ENCODE measurements at regions not wholly inside any gene's neighbourhood (a gene's known extent, or its start where the extent isn't known, plus 50 kb on each side); places are given as distances from the start of the nearest gene placed in this dataset.

DNA sequence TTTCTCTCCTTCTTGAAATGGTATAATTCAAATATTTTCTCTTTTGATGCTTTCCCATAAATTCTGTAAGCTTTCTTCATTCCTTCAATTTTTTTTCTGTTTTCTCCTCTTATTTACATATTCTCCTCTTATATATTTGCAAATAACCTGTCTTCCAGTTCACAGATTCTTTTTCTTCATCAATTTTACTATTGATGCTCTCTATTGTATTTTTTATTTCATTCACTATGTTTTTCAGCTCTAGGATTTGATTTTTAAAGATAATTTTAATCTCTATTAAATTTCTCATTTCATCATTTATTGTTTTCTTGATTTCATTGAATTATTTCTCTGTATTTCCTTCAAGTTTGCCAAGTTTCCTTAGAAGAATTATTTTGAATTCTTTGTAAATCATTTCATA lies 54.0 kb upstream of the PRPS1L1 start:
- DNase-seq (ENCODE audit: low spot score): no peak

DNA sequence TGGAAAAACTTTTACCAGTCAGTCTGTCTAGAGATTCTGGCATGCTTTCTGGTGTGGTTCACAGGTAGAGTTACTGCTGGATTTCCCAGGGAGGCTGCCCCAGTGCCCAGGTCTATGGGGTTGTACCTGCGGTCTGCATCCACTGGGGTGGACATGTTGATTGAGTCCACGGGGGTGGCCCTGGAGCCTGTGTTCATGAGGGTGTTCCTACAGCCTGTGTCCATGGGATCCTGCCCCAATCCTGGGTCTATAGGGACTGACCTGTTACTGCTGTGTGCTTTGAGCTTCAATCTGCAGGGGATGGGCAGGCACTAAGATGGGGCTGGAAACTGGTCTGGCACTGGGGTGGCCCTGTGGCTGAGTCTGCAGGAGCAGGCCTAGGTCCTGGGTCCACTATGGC lies 54.5 kb upstream of the PRPS1L1 start:
- no peak for DNase-seq (ENCODE audit: low spot score)

DNA sequence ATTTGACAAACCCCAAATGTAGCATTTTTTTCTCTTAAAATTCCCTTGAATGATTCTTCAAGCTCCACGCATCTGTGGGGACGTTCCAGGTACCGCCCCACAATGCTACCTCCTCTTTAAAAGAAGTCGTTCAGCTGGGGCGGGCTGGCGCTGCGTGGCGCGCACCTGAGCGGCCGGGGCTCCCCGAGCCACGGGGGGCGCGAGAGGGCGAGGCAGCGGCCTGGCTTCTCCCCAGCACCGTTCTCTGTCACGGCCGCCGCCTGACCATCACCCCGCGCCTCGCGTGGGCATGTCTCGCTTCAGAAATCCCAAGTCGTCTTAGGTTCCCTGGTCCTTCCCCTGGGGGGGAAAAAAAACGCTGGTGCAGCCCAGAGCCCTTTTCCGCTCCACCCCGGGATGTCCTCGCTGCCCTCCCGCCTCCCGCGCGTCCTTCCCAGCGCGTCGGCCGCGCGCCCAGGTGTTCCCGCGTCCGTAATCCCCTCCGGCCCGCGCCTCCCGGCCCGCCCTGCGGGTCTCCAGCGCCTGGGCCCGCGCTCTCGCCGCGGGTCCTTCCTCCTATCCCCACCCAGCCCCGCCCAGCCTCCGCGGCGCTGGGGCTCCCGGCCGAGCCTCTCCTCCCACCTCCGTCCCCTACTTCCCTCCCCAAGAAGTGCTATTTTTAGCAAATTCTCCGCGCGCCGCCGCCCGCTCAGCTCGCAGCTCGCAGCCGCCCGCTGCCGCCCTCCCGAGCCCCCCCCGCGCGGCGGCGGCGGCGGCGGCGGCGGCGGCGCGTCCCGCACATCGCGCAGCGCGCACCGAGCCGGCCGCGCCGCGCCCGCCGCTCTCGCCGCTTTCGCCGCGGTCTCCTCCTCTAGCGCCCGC lies 58.7 kb upstream of the PRPS1L1 start:
- DNase-seq (ENCODE audit: low spot score): no peak

DNA sequence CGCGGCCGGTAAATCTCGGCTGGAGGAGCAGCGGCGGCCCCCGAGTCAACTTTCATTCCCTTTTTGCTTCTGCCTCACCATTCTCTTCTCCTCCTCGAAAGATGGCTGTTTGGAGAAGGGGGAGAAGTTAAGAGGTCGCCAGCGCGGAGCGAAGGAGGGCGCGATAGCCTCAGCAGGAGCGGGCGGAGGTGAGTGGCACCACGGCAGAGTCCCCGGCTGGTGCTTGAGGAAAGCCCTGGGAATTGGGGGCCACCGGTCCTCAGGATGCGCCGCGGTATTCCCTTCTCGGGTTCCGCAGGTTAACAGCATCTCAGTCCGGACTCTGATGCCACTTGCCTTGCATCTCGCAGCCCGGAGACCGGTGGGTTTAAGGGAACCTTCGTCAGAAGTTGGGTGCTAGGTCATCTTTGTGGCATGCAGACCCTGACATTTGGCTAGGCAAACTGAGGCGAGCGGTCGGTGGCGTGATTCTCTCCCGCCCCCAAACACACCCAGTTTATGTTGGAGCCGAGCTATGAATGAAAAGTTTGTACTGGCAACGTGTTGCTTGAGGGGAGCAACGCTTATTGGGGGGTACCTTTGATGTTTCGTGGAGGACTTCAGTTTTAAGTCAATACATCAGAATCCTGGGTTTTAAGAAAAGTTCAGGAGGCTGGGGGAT lies 59.5 kb upstream of the PRPS1L1 start:
- peak; percentile 4 for DNase-seq (ENCODE audit: low spot score)

DNA sequence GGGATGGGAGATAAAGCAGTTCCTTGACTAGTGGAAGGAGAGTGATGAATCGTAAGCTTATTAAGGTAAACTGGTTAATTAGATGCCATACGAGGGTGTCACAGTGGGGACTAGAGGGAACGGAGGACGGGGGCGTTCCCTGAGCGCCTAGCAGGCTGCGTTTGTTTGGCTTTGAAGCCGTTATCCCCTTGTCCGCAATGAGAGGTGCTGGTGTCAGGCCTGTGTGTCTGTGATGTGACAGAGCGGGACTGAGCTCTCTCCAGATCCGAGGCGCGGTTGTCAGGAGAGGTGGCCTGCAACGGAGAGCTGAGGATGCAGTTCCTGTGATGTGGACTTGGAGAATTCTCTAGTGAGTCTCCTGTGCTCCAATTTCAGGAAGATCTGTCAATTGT lies 60.0 kb upstream of the PRPS1L1 start:
- DNase-seq (ENCODE audit: low spot score): peak; percentile 4

DNA sequence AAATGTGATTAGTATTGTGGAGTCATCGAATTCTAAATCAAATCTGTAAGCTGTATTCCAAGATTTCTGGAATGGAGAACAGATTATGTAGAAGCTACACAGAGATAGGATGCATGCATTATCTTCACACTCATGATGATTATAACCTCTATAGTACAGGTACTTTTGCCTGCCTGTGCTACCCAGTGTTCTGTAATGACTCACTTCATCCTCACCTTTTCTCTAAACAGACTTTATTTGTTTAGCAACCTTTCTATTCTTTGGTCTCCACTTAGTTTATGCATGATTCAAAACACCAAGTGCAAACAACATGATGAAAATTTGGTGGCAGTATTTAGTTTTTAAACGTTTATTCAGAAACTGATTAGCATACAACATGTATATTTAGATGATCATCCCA lies 68.4 kb upstream of the PRPS1L1 start:
- DNase-seq (ENCODE audit: low spot score): no peak

DNA sequence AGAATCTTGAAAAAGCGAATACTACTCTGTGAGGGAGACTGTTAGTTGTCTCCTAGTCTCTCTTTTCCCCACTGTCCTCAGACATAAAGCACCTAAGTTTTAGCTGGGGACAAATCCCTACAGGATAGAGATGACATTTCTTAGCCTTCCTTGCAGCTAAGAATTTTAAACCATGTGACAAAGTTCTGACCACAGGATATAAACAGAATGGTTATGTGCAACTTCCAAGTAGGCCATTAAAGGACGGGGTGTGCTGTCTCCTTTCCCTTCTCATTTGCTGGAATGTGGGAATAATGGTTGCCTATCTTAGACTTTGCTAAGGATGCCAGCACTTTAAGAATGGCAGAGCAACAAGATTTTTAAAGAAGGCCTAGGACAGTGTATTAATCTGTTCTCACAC lies 74.9 kb upstream of the PRPS1L1 start:
- DNase-seq (ENCODE audit: low spot score): no peak

DNA sequence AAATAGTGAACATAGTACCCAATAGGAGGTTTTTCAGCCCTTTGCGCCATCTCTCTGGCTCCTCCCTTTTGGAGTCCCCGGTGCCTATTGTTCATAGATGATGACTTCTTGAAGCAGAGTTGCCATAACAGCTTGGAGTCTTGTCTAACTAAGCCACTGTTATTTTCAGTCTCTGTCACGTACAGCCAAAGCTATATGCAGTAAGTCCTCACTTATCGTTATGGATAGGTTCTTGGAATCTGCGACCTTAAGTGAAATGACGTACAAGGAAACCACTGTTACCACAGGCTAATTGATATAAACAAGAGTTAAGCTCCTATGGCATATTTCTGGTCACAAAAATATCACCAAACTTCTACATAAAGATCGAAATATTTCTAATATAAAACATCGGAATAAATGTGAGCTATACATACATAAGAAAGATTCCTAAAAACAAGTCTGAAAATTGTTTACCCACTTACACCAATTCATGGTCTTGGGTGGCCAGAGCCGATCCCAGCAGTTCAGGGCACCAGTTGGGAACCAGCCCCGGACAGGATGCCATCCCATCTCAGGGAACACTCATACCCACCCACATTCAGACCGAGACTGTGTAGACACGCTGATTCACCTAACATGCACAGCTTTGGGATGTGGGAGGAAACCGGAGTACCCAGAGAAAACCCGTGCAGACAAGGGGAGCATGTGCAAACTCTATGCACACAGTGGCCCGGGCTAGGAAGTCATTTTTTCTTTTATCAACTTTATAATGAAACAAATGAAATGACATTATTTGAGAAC lies 76.0 kb upstream of the PRPS1L1 start:
- no peak for DNase-seq (ENCODE audit: low spot score)

DNA sequence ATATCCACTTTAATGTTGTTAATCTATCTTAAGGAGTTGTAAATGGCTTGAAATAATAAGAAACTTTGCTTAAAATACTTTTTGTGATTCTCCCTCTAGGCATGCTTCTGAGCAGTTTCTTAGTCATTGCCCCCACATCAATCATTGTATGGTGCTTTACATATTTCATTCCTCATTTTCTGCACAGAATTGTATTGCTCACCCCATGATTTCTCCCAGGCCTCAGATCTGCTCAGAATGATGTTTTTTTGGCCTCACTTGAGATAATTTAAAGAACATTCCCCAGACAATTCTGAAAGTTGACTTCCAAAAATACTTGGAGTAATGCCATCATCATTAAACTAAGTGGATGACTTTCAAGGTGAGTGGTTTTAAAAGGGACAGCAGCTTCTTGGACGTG lies 82.1 kb upstream of the PRPS1L1 start:
- no peak for DNase-seq (ENCODE audit: low spot score)

DNA sequence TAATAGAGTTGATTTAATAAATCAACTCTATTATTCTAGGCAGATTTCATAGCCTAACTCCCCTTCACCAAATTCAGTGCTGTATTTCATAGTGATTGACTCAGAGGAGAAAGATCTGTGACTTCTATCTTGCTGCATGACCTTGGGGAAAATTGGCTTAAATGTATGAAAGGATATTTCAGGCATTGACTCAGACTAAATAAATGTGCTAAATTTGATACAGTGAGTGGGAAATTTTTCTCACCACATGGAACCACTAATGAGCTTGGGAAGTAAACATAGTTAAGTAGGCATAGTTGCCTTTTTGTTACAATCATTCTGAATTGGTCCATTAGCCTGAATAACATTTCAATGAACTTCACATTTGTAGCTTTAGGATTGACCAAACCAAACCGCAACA lies 89.0 kb upstream of the PRPS1L1 start:
- DNase-seq (ENCODE audit: low spot score): no peak

DNA sequence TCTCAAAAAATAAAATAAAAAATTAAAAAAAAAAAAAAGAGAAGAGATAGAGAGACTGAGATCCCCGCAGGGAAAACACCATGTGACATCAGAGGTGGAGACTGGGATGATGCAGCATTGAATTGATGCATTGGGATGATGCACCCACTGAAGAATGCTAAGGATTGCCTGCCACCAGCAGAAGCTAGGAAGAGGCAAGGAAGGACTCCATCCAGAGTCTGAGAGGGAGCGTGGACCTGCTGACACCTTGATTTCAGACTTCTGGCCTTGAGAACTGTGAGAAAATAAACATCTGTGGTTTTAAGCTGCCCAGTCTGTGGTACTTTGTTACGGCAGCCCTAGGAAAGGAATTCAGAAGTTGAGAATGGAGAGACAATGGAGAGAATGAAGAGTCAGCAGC lies 89.8 kb upstream of the PRPS1L1 start:
- no peak for DNase-seq (ENCODE audit: low spot score)

DNA sequence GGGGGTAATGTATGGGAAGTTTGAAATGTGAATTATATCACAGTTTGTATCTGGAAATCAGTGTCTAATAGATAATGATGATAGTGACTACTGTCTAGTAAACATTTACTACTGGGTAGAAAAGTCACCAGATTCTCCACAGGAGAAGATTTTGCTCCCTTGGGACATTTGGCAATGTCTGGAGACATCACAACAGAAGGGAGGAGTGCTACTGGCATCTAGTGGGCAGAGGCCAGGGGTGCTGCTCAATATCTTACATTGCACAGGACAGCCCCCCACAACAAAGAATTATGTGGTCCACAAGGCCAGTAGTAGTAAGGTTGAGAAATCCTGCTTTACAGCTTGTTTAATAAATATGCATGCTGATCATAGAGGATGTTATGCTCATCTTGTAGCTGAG lies 92.3 kb upstream of the PRPS1L1 start:
- DNase-seq (ENCODE audit: low spot score): no peak

DNA sequence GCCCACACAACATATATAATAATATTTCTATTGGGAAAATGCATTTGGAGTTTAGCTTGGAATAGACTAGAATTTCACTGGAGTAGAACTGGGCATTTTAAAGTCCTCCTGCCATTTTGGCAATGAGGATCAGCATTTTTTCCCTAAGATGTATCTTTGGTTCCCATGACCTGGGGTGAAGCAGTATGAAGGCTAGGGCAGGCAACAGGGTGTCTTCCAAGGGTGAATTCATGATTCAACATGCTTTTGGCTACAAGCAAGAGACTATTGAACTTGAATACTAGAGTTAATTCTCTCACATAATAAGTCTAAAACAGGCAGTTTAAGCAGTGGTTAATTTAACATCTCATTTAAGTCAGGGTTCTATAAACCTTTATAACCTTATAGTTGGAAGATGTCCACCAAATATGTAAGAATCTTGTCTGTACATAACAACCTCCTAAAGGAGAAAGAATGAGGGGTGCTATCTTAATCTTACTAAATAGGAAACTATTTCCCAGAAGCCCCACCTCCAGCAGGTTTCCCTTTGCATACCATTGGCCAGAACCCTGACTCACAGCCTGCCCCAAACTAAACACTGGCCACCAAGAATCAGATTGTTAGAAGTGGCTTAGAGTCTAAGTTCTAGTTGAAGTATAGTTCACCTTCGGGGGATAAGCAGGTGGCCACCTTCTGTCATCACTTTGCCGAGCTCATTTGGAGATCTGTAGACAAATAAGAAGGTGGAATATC lies 96.0 kb upstream of the PRPS1L1 start:
- no peak for DNase-seq (ENCODE audit: low spot score)

DNA sequence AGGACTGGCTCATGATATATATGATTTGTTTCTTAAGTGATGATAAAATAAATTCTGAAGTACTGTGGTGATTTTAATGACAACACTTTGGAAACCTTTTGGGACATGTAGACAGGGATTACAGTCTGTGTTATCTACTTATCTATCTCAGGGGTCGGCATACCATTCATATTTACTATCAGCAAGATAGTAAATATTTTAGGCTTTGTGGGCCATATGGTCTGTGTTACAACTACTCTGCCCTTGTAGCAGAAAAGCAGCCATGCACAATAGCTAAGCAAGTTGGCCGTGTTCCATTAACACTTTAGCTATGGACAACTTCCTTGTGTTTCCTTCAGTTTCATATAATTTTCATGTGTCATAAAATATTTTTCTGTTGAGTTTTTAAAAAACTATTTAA lies 97.8 kb upstream of the PRPS1L1 start:
- DNase-seq (ENCODE audit: low spot score): no peak

DNA sequence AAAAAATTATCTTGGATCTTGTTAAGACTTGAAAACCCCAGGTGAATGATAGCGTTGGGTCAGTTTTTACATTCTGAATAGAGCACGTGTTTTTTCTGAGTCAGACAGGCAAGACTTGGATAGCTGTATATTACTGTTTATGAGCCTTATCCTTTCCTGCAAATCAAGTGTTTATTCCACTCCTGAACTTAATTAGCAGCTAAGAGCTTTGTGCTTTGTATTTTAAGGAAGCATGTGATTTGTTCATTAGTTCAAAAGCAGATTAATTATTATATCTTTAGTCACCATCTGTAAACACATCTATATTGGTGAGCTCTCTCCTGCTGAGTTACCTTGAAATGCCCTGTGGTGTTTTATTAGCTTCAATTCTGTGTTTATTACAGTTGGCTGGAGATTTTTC lies 98.6 kb upstream of the PRPS1L1 start:
- no peak for DNase-seq (ENCODE audit: low spot score)

DNA sequence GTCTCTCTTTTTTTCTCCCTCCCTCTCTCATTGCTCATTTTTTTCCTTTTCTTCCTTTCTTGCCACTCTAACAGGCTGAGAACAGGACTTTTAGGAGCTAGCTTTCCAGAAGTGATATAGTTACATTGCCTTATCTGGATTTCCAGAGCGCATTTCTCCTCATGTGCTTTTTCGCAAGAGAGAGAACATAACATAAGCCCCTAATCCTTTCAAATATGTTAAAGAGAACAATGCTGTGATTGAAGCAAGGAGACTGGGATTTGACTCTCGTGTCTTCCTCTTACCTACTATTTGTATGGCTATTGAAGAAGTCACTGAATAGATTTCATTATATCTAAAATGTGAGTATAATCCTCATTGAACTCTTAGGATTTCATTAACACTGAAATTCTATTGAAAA lies 101.2 kb upstream of the PRPS1L1 start:
- DNase-seq (ENCODE audit: low spot score): no peak

DNA sequence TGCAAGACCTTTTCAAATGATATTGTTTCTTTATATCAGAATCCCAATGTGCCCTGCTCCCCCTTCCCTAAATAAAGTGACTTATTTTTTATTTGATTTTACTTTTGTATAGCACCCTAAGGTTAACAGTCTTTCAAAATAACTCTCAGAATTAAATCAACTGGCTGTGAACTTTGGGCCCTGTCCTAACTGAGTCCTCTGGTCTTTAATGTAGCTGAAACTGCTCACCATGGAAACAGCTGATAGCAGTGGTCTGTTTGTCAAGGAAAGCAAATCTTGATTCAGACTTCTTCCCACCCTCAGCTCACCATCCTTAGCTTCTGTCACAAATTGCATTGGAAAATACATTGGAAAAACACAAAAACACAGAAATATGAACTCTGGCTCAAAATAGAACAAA lies 105.2 kb upstream of the PRPS1L1 start:
- DNase-seq (ENCODE audit: low spot score): no peak

DNA sequence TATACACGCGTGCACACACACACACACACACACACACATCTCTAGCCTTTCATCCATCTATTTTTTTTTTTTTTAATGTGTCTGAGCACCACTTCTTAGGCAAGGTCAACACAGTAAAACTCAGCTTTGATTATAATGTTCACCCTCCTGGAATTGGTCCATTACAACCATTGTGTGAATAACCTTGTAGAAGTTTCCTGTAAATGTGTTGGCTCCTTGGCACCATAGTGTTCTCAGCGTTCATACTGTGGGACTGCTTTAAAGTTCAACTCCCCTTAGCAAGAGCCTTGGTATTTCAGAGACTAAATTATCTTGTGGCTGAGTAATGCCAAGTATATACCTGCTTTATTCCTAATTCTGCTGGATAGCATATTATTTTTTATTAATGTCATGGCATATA lies 106.3 kb upstream of the PRPS1L1 start:
- no peak for DNase-seq (ENCODE audit: low spot score)

DNA sequence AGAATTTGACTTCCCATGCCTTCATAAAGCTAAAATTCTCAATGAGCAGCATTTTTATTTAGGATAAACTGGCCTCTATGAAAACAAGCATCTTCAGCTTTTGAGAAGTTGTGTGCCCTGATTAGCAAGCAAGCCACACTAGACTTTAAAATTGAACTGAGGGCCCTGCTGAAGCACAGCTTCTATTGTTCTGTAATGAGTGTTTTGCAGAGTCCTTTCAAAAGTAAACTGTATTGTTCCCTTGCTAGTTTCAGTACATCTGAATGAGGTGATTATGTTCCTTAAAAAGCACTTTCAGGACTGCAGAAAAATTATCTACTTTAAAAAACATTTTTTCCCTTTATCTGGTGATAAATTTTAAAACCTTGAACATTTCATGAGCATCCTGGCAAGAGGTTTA lies 113.3 kb upstream of the PRPS1L1 start:
- no peak for DNase-seq (ENCODE audit: low spot score)

DNA sequence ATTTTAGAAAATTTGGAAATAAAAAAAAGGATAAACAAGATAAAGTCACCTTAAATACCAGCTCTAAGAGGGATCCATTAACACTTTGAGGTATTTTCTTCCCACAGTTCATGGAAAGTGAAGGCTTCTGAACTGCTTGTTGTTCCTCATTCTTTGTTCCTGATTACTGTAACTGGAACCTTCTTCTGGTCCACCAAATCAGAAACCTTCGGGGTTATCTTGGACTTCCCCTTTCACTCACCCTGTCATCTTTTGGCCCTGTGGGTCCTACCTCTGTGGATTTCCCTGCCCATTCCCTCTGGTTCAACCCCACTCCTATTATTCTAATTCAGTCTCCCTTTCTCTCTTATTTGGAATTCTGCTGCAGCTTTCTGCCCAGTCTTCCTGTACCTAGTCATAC lies 116.5 kb upstream of the PRPS1L1 start:
- peak; percentile 72 for DNase-seq (ENCODE audit: low spot score)

DNA sequence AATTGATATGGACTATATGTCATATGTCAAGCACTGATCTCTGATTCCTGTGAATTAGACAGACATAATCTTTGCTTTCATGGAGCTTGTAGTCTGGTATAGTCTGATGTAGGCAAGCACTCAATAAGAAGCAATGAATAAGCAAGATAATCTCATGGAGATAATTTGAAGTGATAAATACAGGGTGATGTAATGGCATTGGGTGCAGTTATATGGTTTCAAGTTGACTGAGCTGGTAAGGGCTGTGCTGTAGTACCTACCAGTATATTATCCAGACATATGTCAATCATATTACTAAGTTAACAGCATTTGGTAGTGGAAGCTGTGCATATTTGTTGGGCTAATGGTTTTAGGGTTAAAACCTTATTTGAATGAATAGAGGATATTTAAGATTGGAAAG lies 117.5 kb upstream of the PRPS1L1 start:
- DNase-seq (ENCODE audit: low spot score): no peak

DNA sequence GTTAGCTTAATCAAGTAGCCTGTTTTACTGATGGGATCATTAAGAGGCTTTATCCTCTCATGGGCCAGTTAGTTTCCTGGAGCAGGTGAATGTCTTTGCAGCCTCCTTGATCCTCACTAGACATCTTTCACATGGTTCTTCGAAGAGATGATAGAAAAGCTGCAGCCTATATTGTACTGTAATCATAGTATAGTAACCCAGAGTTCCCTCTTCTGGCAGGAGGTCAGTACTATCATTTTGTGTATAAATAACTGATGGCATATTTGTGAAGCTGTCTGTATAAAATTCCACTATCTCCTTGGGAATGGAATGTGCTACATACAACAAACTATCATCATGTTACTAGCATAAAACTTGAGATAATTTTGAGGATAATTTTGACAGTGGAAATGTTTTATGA lies 123.8 kb upstream of the PRPS1L1 start:
- DNase-seq (ENCODE audit: low spot score): no peak

All from pons (tissue), 1 donor.